MG63 (cell line): ENCODE measurements at regions not wholly inside any gene's neighbourhood (a gene's known extent, or its start where the extent isn't known, plus 50 kb on each side); places are given as distances from the start of the nearest gene placed in this dataset.

Source experiments
- DNase-seq: peaks from one replicate; pipeline ENCODE4 v3.0.0-alpha.2; 2020
- H3K27me3 ChIP-seq: fragments of 250-450 bp; sonication (Bioruptor Pico); 2 replicates; pipeline ENCODE4 v1.5.1; 2020; ENCODE audit warnings: mild to moderate bottlenecking, moderate library complexity
- H3K36me3 ChIP-seq: fragments of 250-450 bp; sonication (Bioruptor Pico); 2 replicates; pipeline ENCODE4 v1.5.1; 2020; ENCODE audit warnings: mild to moderate bottlenecking, moderate library complexity
- H3K4me3 ChIP-seq: fragments of 250-450 bp; sonication (Bioruptor Pico); 2 replicates; pipeline ENCODE4 v1.5.1; 2020; ENCODE audit warnings: mild to moderate bottlenecking, moderate library complexity
- H3K9me3 ChIP-seq: fragments of 250-450 bp; sonication (Bioruptor Pico); 2 replicates; pipeline ENCODE4 v1.5.1; 2020; ENCODE audit warnings: mild to moderate bottlenecking, moderate library complexity

DNA sequence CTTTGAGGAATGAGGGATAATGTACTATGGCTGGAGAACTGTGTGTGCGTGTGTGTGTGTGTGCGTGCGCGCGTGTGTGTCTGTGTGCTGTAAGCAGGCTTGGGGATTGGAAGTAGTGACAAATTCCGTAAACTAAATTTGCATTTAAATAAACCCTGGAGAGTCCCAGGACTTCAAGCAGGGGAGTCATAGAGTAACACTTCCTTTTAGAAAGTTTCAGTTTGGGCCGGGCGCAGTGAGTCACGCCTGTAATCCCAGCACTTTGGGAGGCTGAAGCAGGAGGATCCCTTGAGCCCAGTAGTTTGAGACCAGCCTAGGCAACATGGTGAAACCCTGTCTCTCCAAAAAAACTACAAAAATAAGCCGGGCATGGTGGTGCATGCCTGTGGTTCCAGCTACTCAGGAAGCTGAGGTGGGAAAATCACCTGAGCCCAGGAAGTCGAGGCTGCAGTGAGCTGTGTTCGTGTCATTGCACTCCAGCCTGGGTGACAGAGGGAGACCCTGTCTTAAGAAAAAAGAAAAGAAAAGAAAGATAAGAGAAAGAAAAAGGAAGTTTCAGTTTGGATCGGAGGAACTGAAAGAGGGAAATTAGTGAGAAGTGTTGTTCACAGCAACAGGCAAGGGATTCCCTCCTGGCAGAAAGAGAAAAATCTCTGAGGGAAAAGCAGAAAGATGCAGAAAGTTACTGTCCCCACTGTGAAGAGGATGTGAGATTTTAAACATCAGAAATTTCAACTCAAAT, 222.7 kb upstream of the SOX5 start:
- H3K4me3 ChIP-seq: no peak overlapping the region
- DNase-seq: peak; percentile 5
- H3K27me3 ChIP-seq: no peaks in the 10 kb centered on the region
- H3K9me3 ChIP-seq: no peaks in the 10 kb centered on the region; the same call in 1 of the 2 replicates
- H3K36me3 ChIP-seq: no peaks in the 10 kb centered on the region

DNA sequence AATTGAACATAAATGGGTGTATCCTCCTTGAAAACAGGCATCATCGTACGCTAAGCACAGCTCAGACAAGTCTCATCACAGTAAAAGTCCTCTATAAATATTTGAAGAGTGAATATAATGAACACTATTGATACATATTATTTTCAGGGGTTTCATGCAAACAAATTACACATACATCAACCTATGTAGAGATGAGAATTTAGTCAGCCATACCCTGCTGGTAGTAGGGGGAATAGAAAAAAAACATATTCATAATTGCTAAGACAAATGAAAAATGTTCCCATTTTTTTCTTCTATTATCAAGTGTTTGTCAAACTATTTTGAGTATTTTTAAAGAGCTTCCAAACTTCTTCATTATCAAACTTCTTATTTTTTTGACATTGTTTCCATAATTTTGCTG, 205.6 kb upstream of the SOX5 start:
- no peaks in the 10 kb centered on the region for H3K36me3 ChIP-seq
- no peaks in the 10 kb centered on the region for H3K27me3 ChIP-seq
- DNase-seq: no peak
- H3K9me3 ChIP-seq: no peaks in the 10 kb centered on the region
- H3K4me3 ChIP-seq: no peak overlapping the region

DNA sequence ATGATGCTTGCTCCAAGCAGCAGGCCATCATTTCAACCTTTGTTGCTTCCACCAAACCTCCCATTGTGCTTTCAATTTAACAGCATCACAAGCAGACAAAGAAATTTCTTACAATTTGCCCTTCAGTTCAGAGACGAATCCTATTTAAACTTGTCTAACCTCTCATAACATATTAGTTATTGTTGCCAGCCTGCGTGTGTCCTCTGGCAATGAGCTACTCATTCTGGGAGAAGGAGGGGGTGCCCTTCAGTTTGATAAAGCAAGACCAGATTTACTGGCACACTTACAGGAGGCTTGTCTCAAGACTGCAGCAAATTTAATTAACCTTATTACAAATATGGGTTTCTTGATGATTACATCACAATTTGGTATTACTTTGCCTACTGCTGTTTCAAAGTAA, 203.6 kb upstream of the SOX5 start:
- DNase-seq: no peak
- H3K4me3 ChIP-seq: no peak overlapping the region
- no peaks in the 10 kb centered on the region for H3K9me3 ChIP-seq
- H3K27me3 ChIP-seq: no peaks in the 10 kb centered on the region
- no peaks in the 10 kb centered on the region for H3K36me3 ChIP-seq

DNA sequence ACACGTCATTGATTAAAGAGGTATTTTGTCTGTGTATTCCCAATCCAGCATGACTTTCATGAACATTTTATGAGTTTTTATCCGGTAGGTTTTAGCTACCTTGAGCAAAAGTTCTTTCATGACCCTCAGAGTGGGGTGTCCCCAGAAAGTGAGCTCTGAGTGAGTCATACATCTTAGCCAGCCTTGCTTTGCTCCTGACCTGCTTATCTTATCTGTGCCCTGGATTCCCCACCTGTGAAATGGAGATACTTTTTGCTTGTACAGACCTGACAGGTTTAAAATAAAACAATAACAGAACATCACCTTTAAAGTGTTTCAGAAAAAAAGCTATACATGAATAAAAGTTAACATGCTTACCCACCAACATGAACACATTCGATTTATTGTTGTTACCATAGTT, 202.8 kb upstream of the SOX5 start:
- no peak for DNase-seq

DNA sequence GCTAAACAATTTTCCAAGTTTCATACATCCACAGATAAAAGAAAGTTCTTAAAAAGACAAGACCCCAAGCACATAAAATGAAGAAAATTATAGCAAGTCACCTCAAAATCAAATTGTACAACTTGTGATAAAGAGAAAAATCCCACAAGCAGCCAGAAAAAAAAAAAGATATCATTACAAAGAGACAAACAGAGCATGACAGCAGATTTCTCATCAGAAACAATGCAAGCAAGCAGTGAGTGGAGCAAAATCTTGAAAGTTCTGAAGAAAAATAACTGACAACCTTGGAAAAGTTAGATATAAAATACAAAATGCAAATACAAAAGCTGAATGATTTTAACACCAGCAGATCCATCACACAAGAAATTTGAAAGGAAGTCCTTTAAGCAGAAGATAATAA, 194.5 kb upstream of the SOX5 start:
- H3K27me3 ChIP-seq: no peaks in the 10 kb centered on the region
- H3K36me3 ChIP-seq: no peaks in the 10 kb centered on the region
- DNase-seq: no peak
- peaks cover 3% of the 10 kb centered on the region; the same call in 1 of the 2 replicates for H3K9me3 ChIP-seq
- no peak overlapping the region for H3K4me3 ChIP-seq

More for the DNA sequence above, 202.8 kb upstream of the SOX5 start:
- no peaks in the 10 kb centered on the region for H3K9me3 ChIP-seq
- no peak overlapping the region for H3K4me3 ChIP-seq
- H3K27me3 ChIP-seq: no peaks in the 10 kb centered on the region
- no peaks in the 10 kb centered on the region for H3K36me3 ChIP-seq

DNA sequence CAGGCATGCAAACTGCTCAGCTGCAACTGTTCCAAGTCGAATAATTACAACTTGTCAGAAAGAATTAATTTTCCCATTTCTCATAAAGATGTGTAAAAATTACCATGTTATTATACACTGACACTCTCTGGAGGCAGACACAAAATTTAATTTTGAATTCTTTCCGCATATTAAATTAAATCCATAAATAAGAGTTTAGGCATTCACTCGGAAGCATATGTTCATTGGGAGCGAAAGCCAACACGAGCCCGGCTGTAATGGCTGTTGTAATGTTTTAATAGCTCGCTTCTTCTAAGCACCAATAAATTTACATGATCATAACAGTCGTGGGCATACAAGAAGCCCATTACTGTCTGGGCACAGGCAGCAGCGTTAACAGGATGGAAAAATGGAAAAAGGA, 189.6 kb upstream of the SOX5 start:
- Histone ChIP-seq H3K4me3 (no peak overlapping the region), H3K27me3 (no peaks in the 10 kb centered on the region), H3K36me3 (no peaks in the 10 kb centered on the region), H3K9me3 (peaks cover 3% of the 10 kb centered on the region; the same call in 1 of the 2 replicates)
- DNase-seq: no peak

DNA sequence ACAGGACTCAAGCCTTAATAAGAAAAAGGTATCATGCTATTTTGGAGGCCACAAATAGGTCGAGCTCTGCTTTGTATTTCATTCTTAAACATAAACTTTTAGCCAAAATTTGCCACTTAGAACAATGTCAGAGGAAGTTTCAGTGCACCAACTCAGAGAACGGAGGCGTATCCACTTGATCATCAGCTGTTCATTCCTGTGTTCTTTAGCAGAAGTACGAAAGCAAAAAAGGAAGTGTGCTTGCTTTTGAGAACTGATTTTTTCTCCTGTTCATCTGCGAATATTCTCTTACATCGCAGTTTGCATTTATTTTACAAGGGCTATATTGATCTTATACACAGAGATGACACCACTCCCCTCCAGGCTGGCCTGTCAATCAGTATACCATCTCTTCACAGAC, 188.6 kb upstream of the SOX5 start:
- no peak for DNase-seq
- Histone ChIP-seq H3K27me3 (no peaks in the 10 kb centered on the region), H3K4me3 (no peak overlapping the region)

DNA sequence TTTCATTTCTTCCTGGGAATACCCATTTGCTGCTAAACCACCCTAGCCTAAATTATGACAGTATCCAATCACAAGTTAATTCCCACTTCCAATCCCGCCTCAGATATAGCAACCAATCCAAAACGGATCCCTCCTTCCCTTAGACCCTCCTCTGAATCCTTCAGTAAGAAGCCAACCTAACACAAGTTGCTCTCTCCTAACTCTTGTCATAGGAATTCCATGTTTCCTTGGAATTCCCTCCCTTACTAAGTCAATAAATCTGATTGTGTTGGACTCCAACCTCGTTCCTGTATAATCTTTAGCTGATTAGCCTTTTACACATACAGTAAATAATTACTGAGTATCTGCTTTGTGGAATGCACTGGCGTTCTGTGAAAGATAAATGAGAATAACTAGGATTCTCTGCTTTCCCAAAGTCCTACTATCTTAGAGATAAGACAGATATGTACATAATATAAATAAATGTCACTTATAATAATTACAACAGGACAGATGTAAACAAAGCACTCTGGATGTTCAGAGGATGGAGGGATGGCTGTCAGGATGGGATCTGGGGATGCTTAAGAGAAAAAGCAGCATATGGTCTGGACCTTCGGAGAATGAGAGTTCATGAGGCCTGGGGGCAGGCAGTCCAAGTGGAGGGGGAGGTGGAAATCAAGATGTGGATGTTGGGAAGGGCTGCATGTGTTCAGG, 185.8 kb upstream of the SOX5 start:
- no peak overlapping the region for H3K4me3 ChIP-seq
- no peaks in the 10 kb centered on the region for H3K9me3 ChIP-seq
- no peak for DNase-seq
- no peaks in the 10 kb centered on the region for H3K36me3 ChIP-seq
- H3K27me3 ChIP-seq: no peaks in the 10 kb centered on the region

More for the DNA sequence above, 188.6 kb upstream of the SOX5 start:
- H3K9me3 ChIP-seq: no peaks in the 10 kb centered on the region
- no peaks in the 10 kb centered on the region for H3K36me3 ChIP-seq

DNA sequence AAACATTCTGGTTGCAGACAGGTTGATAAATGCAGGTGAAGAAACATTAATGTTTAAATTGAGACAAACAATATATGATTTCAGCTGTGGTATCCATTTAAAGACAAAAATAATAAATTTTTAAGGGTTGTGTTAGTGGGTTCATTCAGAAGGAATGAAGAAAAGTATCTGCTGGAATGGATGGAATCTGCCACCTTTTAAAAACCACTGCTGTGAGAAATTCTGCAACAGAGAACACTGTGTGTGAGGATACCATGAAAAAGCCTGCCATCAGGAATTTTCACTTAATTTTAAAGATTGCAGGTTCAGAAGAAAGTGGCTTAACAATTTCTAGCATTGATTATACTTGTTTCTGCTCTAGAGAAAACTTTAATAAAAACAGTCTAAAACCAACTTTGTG, 184.6 kb upstream of the SOX5 start:
- no peak overlapping the region for H3K4me3 ChIP-seq
- no peaks in the 10 kb centered on the region for H3K9me3 ChIP-seq
- no peaks in the 10 kb centered on the region for H3K27me3 ChIP-seq
- H3K36me3 ChIP-seq: no peaks in the 10 kb centered on the region
- DNase-seq: no peak

DNA sequence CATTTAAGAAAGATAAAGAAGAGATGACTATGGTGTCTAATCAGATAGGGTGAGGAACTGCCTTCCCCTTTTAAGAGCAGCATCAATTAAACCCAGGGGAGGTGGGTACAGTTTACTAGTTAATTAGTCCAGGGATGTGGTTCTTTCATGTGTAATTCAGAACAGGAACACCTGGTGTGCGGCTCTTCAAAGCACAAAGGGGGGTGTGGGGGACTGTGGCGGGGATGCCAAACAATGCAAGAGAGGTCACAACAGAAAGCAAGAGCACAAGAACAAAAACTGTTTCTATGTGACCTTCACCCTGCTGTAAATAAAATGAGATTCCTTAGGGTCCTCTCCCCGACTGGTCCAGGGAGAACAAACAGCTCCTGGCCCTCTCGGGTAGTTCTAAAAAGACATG, 183.9 kb upstream of the SOX5 start:
- Histone ChIP-seq H3K36me3 (no peaks in the 10 kb centered on the region), H3K9me3 (no peaks in the 10 kb centered on the region), H3K4me3 (no peak overlapping the region), H3K27me3 (no peaks in the 10 kb centered on the region)
- no peak for DNase-seq

DNA sequence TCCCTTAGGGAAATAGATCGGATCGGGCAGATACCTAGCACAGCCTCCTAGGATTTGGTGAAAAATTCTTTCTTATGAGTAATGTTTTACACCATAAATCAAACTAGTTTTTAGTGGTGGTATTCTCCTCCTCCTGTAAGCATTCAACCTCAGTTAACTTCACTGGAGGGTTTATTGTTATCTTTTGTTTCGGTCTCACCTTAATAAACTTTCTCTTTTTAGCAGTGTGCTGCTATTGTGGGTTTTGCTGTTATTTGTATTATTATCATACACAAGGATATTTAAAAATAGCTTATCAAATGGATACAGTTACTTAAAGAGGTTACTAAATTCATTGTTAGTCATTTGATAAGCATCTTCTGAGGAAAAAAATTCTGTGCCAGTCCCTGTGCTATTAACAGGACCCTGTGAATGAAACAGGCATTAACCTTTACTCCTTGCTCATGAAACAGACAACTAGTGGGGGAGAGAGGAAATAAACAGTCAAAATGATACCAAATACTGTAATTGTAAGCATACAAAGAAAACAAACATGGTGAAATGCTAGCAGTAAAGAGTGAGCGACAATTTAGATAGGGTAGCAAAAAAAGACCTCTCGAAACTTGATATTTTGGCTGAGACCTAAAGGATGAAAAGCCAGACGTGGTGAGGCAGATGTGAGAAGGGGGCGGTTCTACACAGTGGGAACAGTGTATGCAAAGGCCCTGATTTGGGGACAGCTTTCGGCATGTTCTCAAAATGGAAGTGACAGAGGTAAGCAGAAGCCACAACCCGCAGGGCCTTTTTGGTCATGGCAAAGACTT, 178.7 kb upstream of the SOX5 start:
- H3K27me3 ChIP-seq: no peaks in the 10 kb centered on the region
- H3K9me3 ChIP-seq: no peaks in the 10 kb centered on the region
- no peak overlapping the region for H3K4me3 ChIP-seq
- no peaks in the 10 kb centered on the region for H3K36me3 ChIP-seq
- DNase-seq: no peak

DNA sequence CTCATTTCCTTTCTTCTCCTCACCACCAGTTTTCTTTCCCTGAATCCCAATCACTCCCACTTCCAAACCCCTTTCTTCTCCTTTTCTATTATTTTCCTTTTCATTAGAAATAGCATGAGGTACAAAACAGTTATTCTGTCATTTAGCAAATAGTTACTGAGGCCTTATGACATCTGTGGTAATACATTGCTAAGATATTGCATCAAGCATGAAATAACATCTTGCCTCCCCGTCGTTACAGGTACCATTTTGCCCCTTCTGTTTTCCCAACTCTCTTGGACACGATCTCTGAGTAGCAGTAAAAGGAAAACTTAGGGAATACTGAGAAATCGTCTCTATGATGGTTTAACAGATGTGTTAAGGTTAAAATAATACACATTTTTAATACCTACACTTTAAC, 175.8 kb upstream of the SOX5 start:
- H3K36me3 ChIP-seq: no peaks in the 10 kb centered on the region
- no peaks in the 10 kb centered on the region for H3K27me3 ChIP-seq
- H3K4me3 ChIP-seq: no peak overlapping the region
- no peak for DNase-seq
- H3K9me3 ChIP-seq: no peaks in the 10 kb centered on the region

DNA sequence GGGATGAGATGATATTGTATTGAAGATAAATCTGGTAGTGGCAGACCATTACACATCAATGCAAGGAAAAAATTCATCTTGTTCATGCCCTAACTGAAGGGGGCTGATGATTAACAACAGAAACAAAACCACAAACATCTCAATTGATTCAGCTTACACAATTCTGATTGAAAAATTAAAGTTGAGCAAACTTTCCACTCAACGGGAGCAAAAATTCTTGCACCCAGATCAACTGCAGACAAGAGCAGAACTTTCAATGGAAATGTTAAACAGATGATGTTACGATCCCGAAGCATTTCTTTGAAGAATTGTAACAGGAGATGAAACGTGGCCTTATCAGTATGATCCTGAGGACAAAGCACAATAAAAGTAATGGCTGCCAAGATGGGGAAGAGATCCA, 172.4 kb upstream of the SOX5 start:
- H3K36me3 ChIP-seq: no peaks in the 10 kb centered on the region
- H3K9me3 ChIP-seq: no peaks in the 10 kb centered on the region
- no peak overlapping the region for H3K4me3 ChIP-seq
- DNase-seq: no peak
- no peaks in the 10 kb centered on the region for H3K27me3 ChIP-seq

DNA sequence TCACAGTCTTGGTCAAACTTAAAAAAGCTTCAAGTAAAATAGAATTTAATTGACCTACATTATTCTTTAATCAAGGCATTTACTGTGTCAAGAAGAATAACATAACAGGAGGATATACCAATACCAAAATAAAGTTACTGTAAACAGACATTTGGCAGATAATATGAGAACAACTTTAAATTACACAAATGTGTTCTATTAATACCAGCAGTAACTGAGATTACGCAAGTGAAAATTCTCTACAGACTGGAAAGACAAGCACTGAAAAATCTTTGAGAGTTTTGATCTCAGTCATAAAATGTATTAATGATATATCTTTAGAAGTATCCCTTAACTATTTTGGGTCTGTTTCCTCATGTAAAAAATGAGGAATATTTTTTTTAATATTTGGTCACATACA, 169.2 kb upstream of the SOX5 start:
- no peak for DNase-seq
- H3K27me3 ChIP-seq: no peaks in the 10 kb centered on the region
- H3K36me3 ChIP-seq: no peaks in the 10 kb centered on the region
- no peaks in the 10 kb centered on the region for H3K9me3 ChIP-seq
- H3K4me3 ChIP-seq: no peak overlapping the region

DNA sequence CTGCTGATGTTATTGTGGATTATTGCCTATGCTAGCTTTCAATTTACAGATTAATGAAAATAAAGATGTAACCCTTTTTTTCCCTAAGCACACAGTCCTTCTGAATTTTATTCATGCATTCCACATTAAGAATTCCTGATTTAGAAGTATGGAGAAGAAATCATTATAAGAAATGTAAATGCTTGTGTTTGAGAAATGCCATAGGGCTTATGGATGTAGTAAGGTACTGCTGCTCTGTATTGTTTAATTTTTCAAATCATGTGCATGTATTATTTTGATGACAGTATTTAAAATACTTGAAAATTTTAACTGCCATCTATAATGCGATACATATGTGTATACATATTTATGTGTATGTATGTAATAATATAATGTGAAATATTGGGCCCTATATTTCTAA, 167.1 kb upstream of the SOX5 start:
- no peaks in the 10 kb centered on the region for H3K27me3 ChIP-seq
- no peak for DNase-seq
- H3K4me3 ChIP-seq: no peak overlapping the region
- no peaks in the 10 kb centered on the region for H3K36me3 ChIP-seq
- no peaks in the 10 kb centered on the region for H3K9me3 ChIP-seq

DNA sequence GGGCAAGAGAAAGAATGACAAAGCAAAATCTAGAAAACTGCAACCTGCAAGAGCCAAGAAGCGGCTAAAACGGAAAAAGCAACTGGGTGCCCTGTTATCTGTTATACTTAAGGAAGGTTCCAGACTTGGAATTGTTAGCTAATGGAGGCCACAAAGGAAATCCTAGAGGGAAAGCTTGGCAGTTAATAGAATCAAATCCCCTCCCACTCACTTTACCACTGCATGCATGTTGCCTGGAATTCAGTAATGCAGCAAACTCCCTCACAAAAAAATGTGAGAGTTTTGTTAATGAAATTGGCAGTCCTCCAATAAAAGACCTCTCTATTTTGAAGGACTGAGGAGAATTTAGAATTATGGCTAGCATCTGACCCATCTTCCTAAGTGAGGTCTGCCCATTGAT, 164.2 kb upstream of the SOX5 start:
- Histone ChIP-seq H3K36me3 (no peaks in the 10 kb centered on the region), H3K27me3 (no peaks in the 10 kb centered on the region), H3K4me3 (no peak overlapping the region), H3K9me3 (no peaks in the 10 kb centered on the region)
- DNase-seq: no peak

DNA sequence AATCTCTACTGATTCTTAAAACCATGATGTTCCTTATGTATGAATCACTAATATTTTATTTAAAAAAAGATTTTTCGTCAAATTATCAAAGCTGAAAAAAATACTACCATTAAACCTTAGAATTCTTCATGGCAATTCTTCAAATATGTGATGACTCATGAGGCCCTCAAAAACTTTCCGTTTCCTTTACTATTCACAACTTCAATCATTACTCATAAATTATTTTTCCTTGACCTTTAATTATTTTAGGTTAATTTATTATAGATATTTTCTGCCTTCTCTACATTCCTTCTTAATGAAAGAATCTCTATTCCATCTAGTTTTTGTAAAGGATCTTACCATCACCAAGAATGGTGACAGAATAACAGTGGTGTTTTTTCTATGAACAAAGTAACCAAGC, 162.1 kb upstream of the SOX5 start:
- no peaks in the 10 kb centered on the region for H3K36me3 ChIP-seq
- no peaks in the 10 kb centered on the region for H3K27me3 ChIP-seq
- DNase-seq: no peak
- no peak overlapping the region for H3K4me3 ChIP-seq
- H3K9me3 ChIP-seq: no peaks in the 10 kb centered on the region
